Activated naive CD4-positive, alpha-beta T cell treated with anti-CD3 and anti-CD28 coated beads, Interleukin-2, amount 10 ng/mL, durations not matched to agents 7 days and 5 days (primary cell): ENCODE measurements at regions not wholly inside any gene's neighbourhood (a gene's known extent, or its start where the extent isn't known, plus 50 kb on each side); places are given as distances from the start of the nearest gene placed in this dataset.
"Not testable (repeated sequence)": the region's sequence is repeated elsewhere in the genome, so short reads cannot be mapped to it uniquely, and the experiment has no call there.

Experiments
- CTCF ChIA-PET: fragments of 350-600 bp; sonication (Branson Sonifier 250); formaldehyde crosslinking; loops from one replicate; lab custom pipeline; 2021; ENCODE audit warnings: antibody characterized with exemption; lab: Charles Lee
- DNase-seq: peaks from one replicate; pipeline ENCODE4 v3.0.0-alpha.2; 2020
- H3K27ac Mint-ChIP-seq: one replicate; pipeline ENCODE4 v1.8.0; 2021; ENCODE audit warnings: mild to moderate bottlenecking, moderate library complexity, mixed read lengths
- H3K27me3 Mint-ChIP-seq: one replicate; pipeline ENCODE4 v1.8.0; 2021; ENCODE audit warnings: mild to moderate bottlenecking, mixed read lengths
- H3K36me3 Mint-ChIP-seq: one replicate; pipeline ENCODE4 v1.8.0; 2021; ENCODE audit warnings: mixed read lengths
- H3K4me1 Mint-ChIP-seq: one replicate; pipeline ENCODE4 v1.8.0; 2021; ENCODE audit warnings: mixed read lengths
- H3K4me3 Mint-ChIP-seq: one replicate; pipeline ENCODE4 v1.8.0; 2021; ENCODE audit warnings: mild to moderate bottlenecking, moderate library complexity, mixed read lengths
- H3K9me3 Mint-ChIP-seq: one replicate; pipeline ENCODE4 v1.8.0; 2021; ENCODE audit warnings: mixed read lengths

GRCh38 chr10:115028419-115028818, 64.7 kb upstream of the ATRNL1 start:
- Mint-ChIP-seq H3K9me3 (no peaks in the 10 kb centered on the region), H3K4me1 (no peaks in the 10 kb centered on the region), H3K4me3 (no peak overlapping the region), H3K27me3 (no peaks in the 10 kb centered on the region), H3K27ac (no peak overlapping the region), H3K36me3 (no peaks in the 10 kb centered on the region)
- CTCF ChIA-PET, result no interaction called here
- DNase-seq, result no peak

- H3K4me1 Mint-ChIP-seq, result no peaks in the 10 kb centered on the region
- H3K36me3 Mint-ChIP-seq, result no peaks in the 10 kb centered on the region
- H3K9me3 Mint-ChIP-seq, result no peaks in the 10 kb centered on the region
- H3K27ac Mint-ChIP-seq, result no peak overlapping the region
- DNase-seq, result no peak
- no peak overlapping the region for H3K4me3 Mint-ChIP-seq
- CTCF ChIA-PET, result interaction anchor here (0.8 kb wide), 1 partner anchor 153 kb away, joined by 3 read pairs; no protein-coding TSS in a partner anchor
- no peaks in the 10 kb centered on the region for H3K27me3 Mint-ChIP-seq
Measured at GRCh38 chr10:115029452-115030375, 63.5 kb upstream of the ATRNL1 start.

GRCh38 chr10:115030483-115031200, 62.5 kb upstream of the ATRNL1 start:
- no peak overlapping the region for H3K27ac Mint-ChIP-seq
- CTCF ChIA-PET, result no interaction called here
- no peak for DNase-seq

GRCh38 chr10:115033898-115034297, 59.3 kb upstream of the ATRNL1 start:
- no peak overlapping the region for H3K4me3 Mint-ChIP-seq
- DNase-seq, result no peak
- no peaks in the 10 kb centered on the region for H3K36me3 Mint-ChIP-seq
- no peaks in the 10 kb centered on the region for H3K9me3 Mint-ChIP-seq
- H3K4me1 Mint-ChIP-seq, result no peaks in the 10 kb centered on the region
- CTCF ChIA-PET, result no interaction called here
- no peaks in the 10 kb centered on the region for H3K27me3 Mint-ChIP-seq
- H3K27ac Mint-ChIP-seq, result no peak overlapping the region

More at GRCh38 chr10:115030483-115031200, 62.5 kb upstream of the ATRNL1 start:
- Mint-ChIP-seq H3K27me3 (no peaks in the 10 kb centered on the region), H3K9me3 (no peaks in the 10 kb centered on the region), H3K36me3 (no peaks in the 10 kb centered on the region), H3K4me1 (no peaks in the 10 kb centered on the region), H3K4me3 (no peak overlapping the region)

- H3K36me3 Mint-ChIP-seq, H3K27me3 Mint-ChIP-seq, H3K4me3 Mint-ChIP-seq, DNase-seq, H3K27ac Mint-ChIP-seq, H3K9me3 Mint-ChIP-seq, H3K4me1 Mint-ChIP-seq, CTCF ChIA-PET: not testable (repeated sequence)
Measured at GRCh38 chr10:115039781-115040180, 53.4 kb upstream of the ATRNL1 start.
